ENCODE measurements at regions not wholly inside any gene's neighbourhood (a gene's known extent, or its start where the extent isn't known, plus 50 kb on each side); places are given as distances from the start of the nearest gene placed in this dataset.

GRCh38 chr10:10500937-10501336 is 516.7 kb upstream of the CELF2 start:
- no peak for DNase-seq
- Histone ChIP-seq H3K36me3 (no peaks in the 10 kb centered on the region), H3K4me1 (no peaks in the 10 kb centered on the region), H3K27me3 (no peaks in the 10 kb centered on the region), H3K27ac (no peak overlapping the region), H3K9me3 (no peaks in the 10 kb centered on the region), H3K4me3 (no peak overlapping the region)
- TF ChIP-seq CTCF (IDR thresholded peaks at IDR 0.05) (no peak), POLR2A (IDR thresholded peaks at IDR 0.05) (no peak)

- DNase-seq, result no peak
- H3K4me3 ChIP-seq, result no peak overlapping the region
- no peaks in the 10 kb centered on the region for H3K27me3 ChIP-seq
- no peaks in the 10 kb centered on the region for H3K4me1 ChIP-seq
- no peak overlapping the region for H3K27ac ChIP-seq
- H3K9me3 ChIP-seq, result no peaks in the 10 kb centered on the region
- TF ChIP-seq CTCF (IDR thresholded peaks at IDR 0.05) (no peak), POLR2A (IDR thresholded peaks at IDR 0.05) (no peak)
- H3K36me3 ChIP-seq, result no peaks in the 10 kb centered on the region
Observed at GRCh38 chr10:10503772-10504171, 513.9 kb upstream of the CELF2 start.

- no peaks in the 10 kb centered on the region for H3K4me1 ChIP-seq
- TF ChIP-seq POLR2A (IDR thresholded peaks at IDR 0.05) (no peak), CTCF (IDR thresholded peaks at IDR 0.05) (no peak)
- no peak for DNase-seq
- H3K36me3 ChIP-seq, result no peaks in the 10 kb centered on the region
- H3K27me3 ChIP-seq, result no peaks in the 10 kb centered on the region
- H3K4me3 ChIP-seq, result no peak overlapping the region
- no peaks in the 10 kb centered on the region for H3K9me3 ChIP-seq
- H3K27ac ChIP-seq, result no peak overlapping the region
Observed at GRCh38 chr10:10508211-10508610, 509.5 kb upstream of the CELF2 start.

- no peak overlapping the region for H3K27ac ChIP-seq
- H3K27me3 ChIP-seq, result no peaks in the 10 kb centered on the region
- no peak overlapping the region for H3K4me3 ChIP-seq
- no peaks in the 10 kb centered on the region for H3K4me1 ChIP-seq
- H3K9me3 ChIP-seq, result no peaks in the 10 kb centered on the region
- H3K36me3 ChIP-seq, result no peaks in the 10 kb centered on the region
- no peak for DNase-seq
- TF ChIP-seq CTCF (IDR thresholded peaks at IDR 0.05), result no peak
- TF ChIP-seq POLR2A (IDR thresholded peaks at IDR 0.05), result no peak
Observed at GRCh38 chr10:10510179-10510578, 507.5 kb upstream of the CELF2 start.

GRCh38 chr10:10513067-10513466 is 504.6 kb upstream of the CELF2 start:
- H3K4me3 ChIP-seq, result no peak overlapping the region
- H3K27me3 ChIP-seq, result no peaks in the 10 kb centered on the region
- no peaks in the 10 kb centered on the region for H3K9me3 ChIP-seq
- no peaks in the 10 kb centered on the region for H3K4me1 ChIP-seq
- no peak for DNase-seq
- H3K36me3 ChIP-seq, result no peaks in the 10 kb centered on the region
- TF ChIP-seq CTCF (IDR thresholded peaks at IDR 0.05) (no peak), POLR2A (IDR thresholded peaks at IDR 0.05) (no peak)
- no peak overlapping the region for H3K27ac ChIP-seq

- H3K9me3 ChIP-seq, result no peaks in the 10 kb centered on the region
- H3K27ac ChIP-seq, result no peak overlapping the region
- H3K36me3 ChIP-seq, result no peaks in the 10 kb centered on the region
- H3K4me1 ChIP-seq, result no peaks in the 10 kb centered on the region
- H3K4me3 ChIP-seq, result no peak overlapping the region
- no peak for TF ChIP-seq CTCF (IDR thresholded peaks at IDR 0.05)
- no peak for TF ChIP-seq POLR2A (IDR thresholded peaks at IDR 0.05)
- no peak for DNase-seq
- no peaks in the 10 kb centered on the region for H3K27me3 ChIP-seq
Observed at GRCh38 chr10:10513898-10514297, 503.8 kb upstream of the CELF2 start.
